Superior temporal gyrus (tissue), 1 donor: ENCODE measurements at regions not wholly inside any gene's neighbourhood (a gene's known extent, or its start where the extent isn't known, plus 50 kb on each side); places are given as distances from the start of the nearest gene placed in this dataset.
"Not testable (repeated sequence)": the region's sequence is repeated elsewhere in the genome, so short reads cannot be mapped to it uniquely, and the experiment has no call there.

ENCODE experiments used
- DNase-seq: peaks from one replicate; pipeline ENCODE4 v3.0.0-alpha.2; 2016; ENCODE audit errors: extremely low spot score

GRCh38 chr1:213585402-213585801, 402.4 kb upstream of the PROX1 start:
- no peak for DNase-seq

GRCh38 chr1:213585959-213586586, 401.7 kb upstream of the PROX1 start:
- DNase-seq: no peak

- no peak for DNase-seq
Observed at GRCh38 chr1:213586587-213586972, 401.2 kb upstream of the PROX1 start.

- DNase-seq: no peak
Observed at GRCh38 chr1:213596729-213597128, 391.0 kb upstream of the PROX1 start.

GRCh38 chr1:213598263-213598662, 389.5 kb upstream of the PROX1 start:
- DNase-seq: no peak

GRCh38 chr1:213600879-213601278, 386.9 kb upstream of the PROX1 start:
- DNase-seq: no peak

- not testable (repeated sequence) for DNase-seq
Observed at GRCh38 chr1:213601705-213602104, 386.1 kb upstream of the PROX1 start.

GRCh38 chr1:213602796-213603486, 384.8 kb upstream of the PROX1 start:
- DNase-seq: no peak

GRCh38 chr1:213604477-213604876, 383.3 kb upstream of the PROX1 start:
- no peak for DNase-seq

GRCh38 chr1:213605732-213606131, 382.0 kb upstream of the PROX1 start:
- no peak for DNase-seq

GRCh38 chr1:213606252-213606820, 381.4 kb upstream of the PROX1 start:
- no peak for DNase-seq

- DNase-seq: no peak
Observed at GRCh38 chr1:213613549-213613948, 374.2 kb upstream of the PROX1 start.

GRCh38 chr1:213615226-213615916, 372.4 kb upstream of the PROX1 start:
- no peak for DNase-seq

GRCh38 chr1:213617133-213617532, 370.6 kb upstream of the PROX1 start:
- DNase-seq: no peak

- DNase-seq: no peak
Observed at GRCh38 chr1:213618094-213618493, 369.7 kb upstream of the PROX1 start.

GRCh38 chr1:213619026-213619425, 368.7 kb upstream of the PROX1 start:
- no peak for DNase-seq

- DNase-seq: no peak
Observed at GRCh38 chr1:213621077-213621476, 366.7 kb upstream of the PROX1 start.

GRCh38 chr1:213622365-213623063, 365.3 kb upstream of the PROX1 start:
- no peak for DNase-seq

GRCh38 chr1:213623064-213623581, 364.6 kb upstream of the PROX1 start:
- DNase-seq: no peak

GRCh38 chr1:213623862-213624261, 363.9 kb upstream of the PROX1 start:
- no peak for DNase-seq

GRCh38 chr1:213636778-213637177, 351.0 kb upstream of the PROX1 start:
- DNase-seq: not testable (repeated sequence)

GRCh38 chr1:213641312-213641711, 346.5 kb upstream of the PROX1 start:
- no peak for DNase-seq
